Hematopoietic multipotent progenitor cell (in vitro differentiated cells): ENCODE measurements at regions not wholly inside any gene's neighbourhood (a gene's known extent, or its start where the extent isn't known, plus 50 kb on each side); places are given as distances from the start of the nearest gene placed in this dataset.

Source experiments
- DNase-seq, 3 donors: peaks; one replicate each; pipeline ENCODE4 v3.0.0-alpha.2; 2011 to 2015; ENCODE audit warnings: low read depth in 2 of 3, low spot score in 2 of 3

- no peak for DNase-seq
Measured at GRCh38 chr12:107973950-107974349, 155.1 kb upstream of the WSCD2 start.

- DNase-seq, result no peak
Measured at GRCh38 chr12:107976331-107976730, 152.8 kb upstream of the WSCD2 start.

GRCh38 chr12:107978201-107978600 is 150.9 kb upstream of the WSCD2 start:
- no peak for DNase-seq

- DNase-seq, result no peak
Measured at GRCh38 chr12:107978641-107979040, 150.4 kb upstream of the WSCD2 start.

DNA sequence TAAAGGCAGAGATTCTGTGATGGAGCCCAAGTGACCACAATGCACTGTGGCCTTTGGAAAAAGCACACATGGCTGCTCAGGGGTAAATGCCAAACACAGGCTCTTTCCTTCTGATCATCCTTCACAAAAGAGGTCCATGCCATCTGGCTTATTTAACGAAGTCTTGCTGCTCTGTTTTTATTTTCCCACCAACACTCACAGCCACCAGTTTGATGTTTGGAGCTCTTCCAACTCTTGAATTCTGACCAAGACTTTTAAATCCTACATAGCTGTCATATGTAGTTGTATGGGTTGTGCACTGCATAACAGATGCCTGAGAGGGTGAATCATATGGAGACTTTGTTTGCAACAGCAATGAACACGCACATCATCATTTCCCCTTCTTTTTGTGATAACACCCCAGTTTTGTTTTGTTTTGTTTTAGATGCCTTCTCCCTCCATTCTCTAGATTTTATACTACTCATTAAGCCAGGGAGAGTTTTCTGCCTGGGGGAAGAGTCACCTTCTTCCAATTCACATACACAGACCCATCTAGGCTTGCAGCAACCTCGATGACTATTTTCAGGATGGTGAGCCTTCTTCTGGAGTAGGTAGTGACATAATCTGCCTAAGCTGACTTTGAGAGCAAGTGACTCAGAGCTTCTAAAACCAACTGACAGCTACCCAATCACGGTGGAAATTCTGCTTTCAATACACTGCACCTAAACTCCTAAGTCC is 145.2 kb upstream of the WSCD2 start:
- no peak for DNase-seq

- no peak for DNase-seq
Measured at GRCh38 chr12:107984973-107985372, 144.1 kb upstream of the WSCD2 start.

DNA sequence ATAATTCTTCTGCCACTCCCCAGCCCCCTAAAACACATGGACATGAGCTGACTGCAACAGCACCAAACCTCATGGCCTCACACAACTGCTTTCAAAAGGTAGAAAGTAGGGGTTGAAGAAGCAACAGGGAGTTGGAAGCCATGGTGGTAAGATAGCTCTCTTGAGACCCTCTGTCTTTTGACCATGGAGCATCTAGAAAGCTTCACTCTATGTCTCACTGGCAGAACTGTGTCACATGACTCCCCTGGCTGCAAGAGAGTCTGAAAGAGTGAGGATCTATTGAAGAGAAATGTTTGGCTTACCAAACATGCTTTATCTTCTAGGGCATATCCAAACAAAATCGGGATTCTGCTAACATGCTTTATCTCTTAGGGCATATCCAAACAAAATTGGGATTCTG is 142.9 kb upstream of the WSCD2 start:
- DNase-seq, result no peak

GRCh38 chr12:107990325-107990724 is 138.8 kb upstream of the WSCD2 start:
- DNase-seq, result peak; percentile 1 to 73 (median 31)

- no peak for DNase-seq
Measured at GRCh38 chr12:107992029-107992428, 137.1 kb upstream of the WSCD2 start.

DNA sequence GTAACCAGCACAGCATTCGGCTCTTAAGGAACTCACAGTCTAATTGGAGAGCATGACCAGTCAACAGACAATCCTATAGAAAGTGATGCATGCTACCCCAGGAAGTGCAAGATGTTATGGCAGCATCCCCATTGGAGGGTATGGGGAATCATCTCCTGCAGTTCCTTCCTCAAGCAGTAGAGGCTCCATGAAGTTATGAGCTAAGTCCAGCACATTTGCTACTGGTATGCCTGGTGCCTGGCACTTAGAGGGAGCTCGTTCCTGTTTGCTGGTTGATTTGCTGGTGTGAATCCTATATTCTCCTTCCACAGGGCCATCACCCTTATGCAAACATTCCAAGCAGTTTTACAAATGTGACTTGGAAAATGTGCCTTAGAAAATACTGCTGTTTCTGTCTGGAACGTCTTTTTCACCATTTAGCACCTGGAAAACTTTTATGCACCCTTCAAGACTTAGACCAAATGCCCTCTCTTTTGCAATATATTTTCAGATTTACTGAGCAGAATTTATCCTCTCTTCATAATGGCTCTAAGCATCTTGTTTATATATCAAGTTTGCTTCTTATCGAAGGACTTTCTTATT is 136.1 kb upstream of the WSCD2 start:
- peak in 2 of 3 donors; percentile 26 to 56 for DNase-seq

- no peak for DNase-seq
Measured at GRCh38 chr12:107998863-107999262, 130.2 kb upstream of the WSCD2 start.

DNA sequence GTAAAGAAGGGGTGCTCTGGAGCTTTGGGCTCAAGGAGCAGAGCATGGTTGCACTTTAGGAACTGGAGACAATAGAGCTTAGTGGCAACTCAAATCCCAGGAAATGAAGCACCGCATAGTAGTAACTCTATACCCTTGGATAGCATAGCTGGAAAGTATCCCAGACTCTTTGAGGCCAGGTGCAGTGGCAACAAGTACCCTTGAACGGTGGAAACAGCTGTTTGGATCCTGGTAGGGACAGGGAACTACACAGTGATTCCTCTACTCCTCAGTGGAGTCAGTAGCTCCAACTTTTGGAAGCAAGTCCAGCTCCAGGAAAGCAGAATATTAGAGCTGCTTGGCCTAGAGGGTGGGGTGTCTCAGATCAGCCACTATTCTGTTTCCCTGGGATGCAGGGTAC is 129.0 kb upstream of the WSCD2 start:
- no peak for DNase-seq

- peak in 2 of 3 donors; percentile 3 to 17 for DNase-seq
Measured at GRCh38 chr12:108004319-108004718, 124.8 kb upstream of the WSCD2 start.

GRCh38 chr12:108008163-108008905 is 120.8 kb upstream of the WSCD2 start:
- DNase-seq, result no peak

GRCh38 chr12:108009442-108010070 is 119.5 kb upstream of the WSCD2 start:
- DNase-seq, result no peak

DNA sequence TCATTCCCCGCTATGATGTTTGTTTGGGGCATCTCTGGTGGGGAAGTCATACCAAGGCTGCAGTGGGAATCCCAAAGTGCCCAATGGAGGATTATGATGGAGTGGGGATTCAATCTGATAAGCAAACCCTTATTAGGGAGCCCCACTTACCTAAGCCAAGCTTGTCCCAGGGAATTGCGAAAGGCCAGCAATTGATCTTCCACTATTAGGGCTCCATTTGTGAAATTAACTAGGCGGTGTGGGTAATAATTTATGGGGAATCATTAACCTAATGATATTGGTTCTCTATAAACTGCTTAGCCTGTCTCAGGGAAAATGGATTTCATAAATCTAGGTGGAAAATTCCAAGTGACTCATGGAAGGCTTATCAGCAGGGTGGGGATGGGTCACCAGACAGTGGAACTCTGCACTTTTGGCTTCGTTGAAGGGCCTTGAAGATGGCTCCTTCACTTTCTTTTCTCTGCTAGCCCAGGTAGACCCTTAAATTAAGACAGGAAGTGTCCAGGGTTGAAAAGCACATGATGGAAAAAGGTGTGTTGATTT is 113.0 kb upstream of the WSCD2 start:
- DNase-seq, result no peak

DNA sequence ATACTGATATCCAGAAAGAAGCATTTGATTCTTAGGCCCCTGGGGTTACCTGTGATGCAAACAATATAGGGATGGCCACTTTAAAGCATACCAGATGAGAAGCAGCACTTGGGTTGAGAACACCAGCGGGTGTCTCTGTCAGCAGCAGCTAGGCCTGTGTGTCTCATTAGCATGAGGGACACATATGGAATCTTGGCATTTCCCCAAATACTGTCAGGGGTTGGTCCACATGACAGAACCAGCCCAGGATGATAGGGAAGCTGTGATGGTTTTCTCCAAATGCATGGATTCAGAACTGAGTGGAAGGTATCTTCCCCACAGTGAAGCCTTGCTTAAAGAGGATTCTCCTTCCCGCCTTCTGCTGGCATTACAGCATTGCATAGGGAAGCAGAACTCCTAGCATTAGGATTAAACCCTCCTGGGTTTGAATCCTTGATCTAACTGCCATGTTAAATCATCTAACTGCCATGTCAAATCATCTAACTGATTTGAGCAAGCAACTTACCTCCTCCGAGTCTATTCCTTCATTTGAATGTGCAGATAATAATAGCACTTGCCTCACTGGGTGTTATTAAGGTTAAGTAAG is 111.5 kb upstream of the WSCD2 start:
- DNase-seq, result no peak

DNA sequence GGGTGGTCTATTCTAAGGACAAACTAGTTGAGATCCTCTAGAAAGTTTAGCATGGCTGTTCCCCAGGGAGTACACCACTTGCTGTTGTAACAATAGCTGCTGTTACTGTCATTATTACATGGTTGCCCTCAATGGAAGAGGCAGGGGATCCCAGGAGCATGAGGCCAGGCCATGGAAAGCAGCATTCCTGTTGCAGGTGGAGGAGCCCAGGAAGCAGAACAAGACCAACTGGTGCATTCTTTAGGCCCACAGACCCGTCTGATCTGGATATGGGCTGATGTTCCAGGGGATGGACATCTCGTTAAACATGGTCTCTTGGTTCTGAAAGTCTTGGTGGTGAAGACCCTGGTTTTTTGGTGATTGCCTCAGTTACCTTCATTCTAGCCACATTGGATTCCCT is 109.2 kb upstream of the WSCD2 start:
- DNase-seq, result no peak

- DNase-seq, result no peak
Measured at GRCh38 chr12:108021141-108021540, 107.9 kb upstream of the WSCD2 start.

DNA sequence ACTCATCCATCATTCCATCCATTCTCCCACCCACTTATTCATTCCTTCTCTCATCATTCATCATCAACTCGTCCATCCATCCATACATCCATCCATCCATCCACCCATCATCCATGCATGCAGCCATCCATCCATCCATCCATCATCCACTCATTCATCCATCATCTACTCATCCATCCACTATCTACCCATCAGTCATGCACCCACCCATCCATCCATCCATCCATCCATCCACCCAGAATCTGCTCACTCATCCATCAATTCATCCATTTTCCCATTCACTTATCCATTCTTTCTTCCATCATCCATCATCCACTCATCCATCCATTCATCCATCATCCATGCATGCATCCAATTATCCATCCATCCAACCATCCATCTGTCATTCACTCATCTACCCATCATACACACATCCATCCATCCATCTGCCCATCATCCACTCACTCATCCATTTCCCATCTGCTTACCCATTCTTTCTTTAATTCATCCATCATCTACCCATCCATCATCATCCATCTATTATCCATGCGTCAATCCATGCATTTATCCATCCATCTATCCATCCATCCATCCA is 107.1 kb upstream of the WSCD2 start:
- no peak for DNase-seq
